WTC11 (cell line): ENCODE measurements at regions not wholly inside any gene's neighbourhood (a gene's known extent, or its start where the extent isn't known, plus 50 kb on each side); places are given as distances from the start of the nearest gene placed in this dataset.

ENCODE experiments used
- ATAC-seq: fragments of 200-7000 bp; cut with Tn5 transposase; 2 replicates; pipeline ENCODE4 v1.10.0; 2021; ENCODE audit warnings: mild to moderate bottlenecking, moderate library complexity
- CTCF ChIA-PET: fragments of 300-600 bp; sonication (Branson Sonifier 250); formaldehyde crosslinking; loops from one replicate; lab custom pipeline; 2021; ENCODE audit warnings: antibody characterized with exemption; lab: Charles Lee
- POLR2A ChIA-PET: fragments of 350-600 bp; sonication (Branson Sonifier 250); formaldehyde crosslinking; loops from one replicate; lab custom pipeline; 2021; ENCODE audit warnings: antibody characterized with exemption; lab: Charles Lee
- DNase-seq: peaks from one replicate; pipeline ENCODE4 v3.0.0; 2021; ENCODE audit warnings: low spot score
- H3K27ac Mint-ChIP-seq: 2 replicates; pipeline ENCODE4 v1.8.0; 2021; ENCODE audit warnings: mixed read lengths
- H3K27me3 Mint-ChIP-seq: 2 replicates; pipeline ENCODE4 v1.8.0; 2021; ENCODE audit warnings: low read depth, mild to moderate bottlenecking, moderate library complexity, mixed read lengths
- H3K36me3 Mint-ChIP-seq: 2 replicates; pipeline ENCODE4 v1.8.0; 2021; ENCODE audit warnings: mixed read lengths
- H3K4me1 Mint-ChIP-seq: 2 replicates; pipeline ENCODE4 v1.8.0; 2022; ENCODE audit warnings: mixed read lengths
- H3K4me3 Mint-ChIP-seq: 2 replicates; pipeline ENCODE4 v1.8.0; 2021; ENCODE audit warnings: mild to moderate bottlenecking, moderate library complexity, mixed read lengths
- H3K9me3 Mint-ChIP-seq: 2 replicates; pipeline ENCODE4 v1.8.0; 2021; ENCODE audit warnings: mixed read lengths
- CREM ChIP-seq: sonication (generic); formaldehyde crosslinking; IDR thresholded peaks from 2 replicates; pipeline ENCODE4 v1.8.1; 2022; ENCODE audit warnings: mild to moderate bottlenecking, missing genetic modification reagents, moderate library complexity
- FOXJ3 ChIP-seq: sonication (generic); formaldehyde crosslinking; IDR thresholded peaks from 2 replicates; pipeline ENCODE4 v1.9.0; 2021; ENCODE audit warnings: missing genetic modification reagents, mild to moderate bottlenecking, borderline replicate concordance
- GRHL2 ChIP-seq: fragments of 250-450 bp; sonication (Bioruptor Pico); IDR thresholded peaks from 2 replicates; pipeline ENCODE4 v1.8.0; 2022; ENCODE audit warnings: mild to moderate bottlenecking, moderate library complexity; ENCODE audit not compliant: insufficient replicate concordance, severe bottlenecking
- NFATC4 ChIP-seq: fragments of 250-450 bp; sonication (Bioruptor Pico); IDR thresholded peaks from 2 replicates; pipeline ENCODE4 v1.9.0; 2021; ENCODE audit warnings: mild to moderate bottlenecking
- SMAD4 ChIP-seq: sonication (generic); formaldehyde crosslinking; IDR thresholded peaks from 2 replicates; pipeline ENCODE4 v1.8.0; 2022; ENCODE audit warnings: mild to moderate bottlenecking, missing genetic modification reagents
- ZBTB21 ChIP-seq: sonication (generic); formaldehyde crosslinking; IDR thresholded peaks from 2 replicates; pipeline ENCODE4 v1.8.1; 2023; ENCODE audit warnings: mild to moderate bottlenecking, missing genetic modification reagents, borderline replicate concordance
- ZNF232 ChIP-seq: sonication (generic); formaldehyde crosslinking; IDR thresholded peaks from 2 replicates; pipeline ENCODE4 v1.8.0; 2022; ENCODE audit warnings: mild to moderate bottlenecking, missing genetic modification reagents
- ZNF317 ChIP-seq: sonication (generic); formaldehyde crosslinking; IDR thresholded peaks from 2 replicates; pipeline ENCODE4 v1.8.1; 2023; ENCODE audit warnings: low read depth, mild to moderate bottlenecking, moderate library complexity, missing genetic modification reagents, borderline replicate concordance
- TF ChIP-seq, protein P1 (sequence below): fragments of 250-450 bp; sonication (Bioruptor Pico); IDR thresholded peaks from 2 replicates; pipeline ENCODE4 v1.9.0; 2021; ENCODE audit warnings: moderate library complexity, mild to moderate bottlenecking, inconsistent platforms, borderline replicate concordance
- TF ChIP-seq, protein P2 (sequence below): fragments of 250-450 bp; sonication (Bioruptor Pico); IDR thresholded peaks from 2 replicates; pipeline ENCODE4 v1.8.0; 2021; ENCODE audit warnings: mild to moderate bottlenecking
- TF ChIP-seq, protein P3 (sequence below): fragments of 250-450 bp; sonication (Bioruptor Pico); IDR thresholded peaks from 2 replicates; pipeline ENCODE4 v1.9.0; 2021; ENCODE audit warnings: mild to moderate bottlenecking, borderline replicate concordance
- TF ChIP-seq, protein P4 (sequence below): sonication (generic); formaldehyde crosslinking; IDR thresholded peaks from 2 replicates; pipeline ENCODE4 v1.8.0; 2022; ENCODE audit warnings: mild to moderate bottlenecking, missing genetic modification reagents
- TF ChIP-seq, protein P5 (sequence below): sonication (generic); formaldehyde crosslinking; IDR thresholded peaks from 2 replicates; pipeline ENCODE4 v1.8.0; 2022; ENCODE audit warnings: missing genetic modification reagents
- TF ChIP-seq, protein P6 (sequence below): sonication (generic); formaldehyde crosslinking; IDR thresholded peaks from 2 replicates; pipeline ENCODE4 v1.8.1; 2023; ENCODE audit warnings: mild to moderate bottlenecking, missing genetic modification reagents

DNA sequence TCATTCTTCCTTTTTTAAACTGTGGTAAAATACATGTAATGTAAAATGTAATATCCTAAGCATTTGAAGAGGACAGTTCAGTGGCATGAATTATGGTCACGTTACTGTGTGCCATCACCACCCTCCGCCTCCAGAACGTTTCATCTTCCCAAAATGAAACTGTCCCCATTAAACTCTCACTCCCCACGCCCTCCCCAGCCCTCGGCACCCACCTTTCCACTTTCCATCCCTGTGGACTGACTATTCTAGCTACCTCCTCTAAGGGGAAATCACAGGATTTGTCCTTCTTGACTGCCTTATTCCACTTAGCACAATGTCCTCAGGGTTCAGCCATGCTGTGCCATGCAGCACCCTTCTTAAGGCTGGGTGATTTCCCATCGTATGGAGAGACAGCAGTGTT, 1509.5 kb downstream of the BRD1 start (continued):
- TF ChIP-seq, protein P1, sequence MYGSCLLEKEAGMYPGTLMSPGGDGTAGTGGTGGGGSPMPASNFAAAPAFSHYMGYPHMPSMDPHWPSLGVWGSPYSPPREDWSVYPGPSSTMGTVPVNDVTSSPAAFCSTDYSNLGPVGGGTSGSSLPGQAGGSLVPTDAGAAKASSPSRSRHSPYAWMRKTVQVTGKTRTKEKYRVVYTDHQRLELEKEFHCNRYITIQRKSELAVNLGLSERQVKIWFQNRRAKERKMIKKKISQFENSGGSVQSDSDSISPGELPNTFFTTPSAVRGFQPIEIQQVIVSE: no peak
- TF ChIP-seq ZBTB21 (CRISPR knock-in tag) (no peak), GRHL2 (CRISPR knock-in tag) (no peak), SMAD4 (CRISPR knock-in tag) (no peak)
- TF ChIP-seq, protein P2, sequence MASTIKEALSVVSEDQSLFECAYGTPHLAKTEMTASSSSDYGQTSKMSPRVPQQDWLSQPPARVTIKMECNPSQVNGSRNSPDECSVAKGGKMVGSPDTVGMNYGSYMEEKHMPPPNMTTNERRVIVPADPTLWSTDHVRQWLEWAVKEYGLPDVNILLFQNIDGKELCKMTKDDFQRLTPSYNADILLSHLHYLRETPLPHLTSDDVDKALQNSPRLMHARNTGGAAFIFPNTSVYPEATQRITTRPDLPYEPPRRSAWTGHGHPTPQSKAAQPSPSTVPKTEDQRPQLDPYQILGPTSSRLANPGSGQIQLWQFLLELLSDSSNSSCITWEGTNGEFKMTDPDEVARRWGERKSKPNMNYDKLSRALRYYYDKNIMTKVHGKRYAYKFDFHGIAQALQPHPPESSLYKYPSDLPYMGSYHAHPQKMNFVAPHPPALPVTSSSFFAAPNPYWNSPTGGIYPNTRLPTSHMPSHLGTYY (CRISPR knock-in tag): no peak
- TF ChIP-seq, protein P3, sequence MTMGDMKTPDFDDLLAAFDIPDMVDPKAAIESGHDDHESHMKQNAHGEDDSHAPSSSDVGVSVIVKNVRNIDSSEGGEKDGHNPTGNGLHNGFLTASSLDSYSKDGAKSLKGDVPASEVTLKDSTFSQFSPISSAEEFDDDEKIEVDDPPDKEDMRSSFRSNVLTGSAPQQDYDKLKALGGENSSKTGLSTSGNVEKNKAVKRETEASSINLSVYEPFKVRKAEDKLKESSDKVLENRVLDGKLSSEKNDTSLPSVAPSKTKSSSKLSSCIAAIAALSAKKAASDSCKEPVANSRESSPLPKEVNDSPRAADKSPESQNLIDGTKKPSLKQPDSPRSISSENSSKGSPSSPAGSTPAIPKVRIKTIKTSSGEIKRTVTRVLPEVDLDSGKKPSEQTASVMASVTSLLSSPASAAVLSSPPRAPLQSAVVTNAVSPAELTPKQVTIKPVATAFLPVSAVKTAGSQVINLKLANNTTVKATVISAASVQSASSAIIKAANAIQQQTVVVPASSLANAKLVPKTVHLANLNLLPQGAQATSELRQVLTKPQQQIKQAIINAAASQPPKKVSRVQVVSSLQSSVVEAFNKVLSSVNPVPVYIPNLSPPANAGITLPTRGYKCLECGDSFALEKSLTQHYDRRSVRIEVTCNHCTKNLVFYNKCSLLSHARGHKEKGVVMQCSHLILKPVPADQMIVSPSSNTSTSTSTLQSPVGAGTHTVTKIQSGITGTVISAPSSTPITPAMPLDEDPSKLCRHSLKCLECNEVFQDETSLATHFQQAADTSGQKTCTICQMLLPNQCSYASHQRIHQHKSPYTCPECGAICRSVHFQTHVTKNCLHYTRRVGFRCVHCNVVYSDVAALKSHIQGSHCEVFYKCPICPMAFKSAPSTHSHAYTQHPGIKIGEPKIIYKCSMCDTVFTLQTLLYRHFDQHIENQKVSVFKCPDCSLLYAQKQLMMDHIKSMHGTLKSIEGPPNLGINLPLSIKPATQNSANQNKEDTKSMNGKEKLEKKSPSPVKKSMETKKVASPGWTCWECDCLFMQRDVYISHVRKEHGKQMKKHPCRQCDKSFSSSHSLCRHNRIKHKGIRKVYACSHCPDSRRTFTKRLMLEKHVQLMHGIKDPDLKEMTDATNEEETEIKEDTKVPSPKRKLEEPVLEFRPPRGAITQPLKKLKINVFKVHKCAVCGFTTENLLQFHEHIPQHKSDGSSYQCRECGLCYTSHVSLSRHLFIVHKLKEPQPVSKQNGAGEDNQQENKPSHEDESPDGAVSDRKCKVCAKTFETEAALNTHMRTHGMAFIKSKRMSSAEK (CRISPR knock-in tag): no peak
- TF ChIP-seq, protein P4, sequence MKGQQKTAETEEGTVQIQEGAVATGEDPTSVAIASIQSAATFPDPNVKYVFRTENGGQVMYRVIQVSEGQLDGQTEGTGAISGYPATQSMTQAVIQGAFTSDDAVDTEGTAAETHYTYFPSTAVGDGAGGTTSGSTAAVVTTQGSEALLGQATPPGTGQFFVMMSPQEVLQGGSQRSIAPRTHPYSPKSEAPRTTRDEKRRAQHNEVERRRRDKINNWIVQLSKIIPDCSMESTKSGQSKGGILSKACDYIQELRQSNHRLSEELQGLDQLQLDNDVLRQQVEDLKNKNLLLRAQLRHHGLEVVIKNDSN (CRISPR knock-in tag): no peak

DNA sequence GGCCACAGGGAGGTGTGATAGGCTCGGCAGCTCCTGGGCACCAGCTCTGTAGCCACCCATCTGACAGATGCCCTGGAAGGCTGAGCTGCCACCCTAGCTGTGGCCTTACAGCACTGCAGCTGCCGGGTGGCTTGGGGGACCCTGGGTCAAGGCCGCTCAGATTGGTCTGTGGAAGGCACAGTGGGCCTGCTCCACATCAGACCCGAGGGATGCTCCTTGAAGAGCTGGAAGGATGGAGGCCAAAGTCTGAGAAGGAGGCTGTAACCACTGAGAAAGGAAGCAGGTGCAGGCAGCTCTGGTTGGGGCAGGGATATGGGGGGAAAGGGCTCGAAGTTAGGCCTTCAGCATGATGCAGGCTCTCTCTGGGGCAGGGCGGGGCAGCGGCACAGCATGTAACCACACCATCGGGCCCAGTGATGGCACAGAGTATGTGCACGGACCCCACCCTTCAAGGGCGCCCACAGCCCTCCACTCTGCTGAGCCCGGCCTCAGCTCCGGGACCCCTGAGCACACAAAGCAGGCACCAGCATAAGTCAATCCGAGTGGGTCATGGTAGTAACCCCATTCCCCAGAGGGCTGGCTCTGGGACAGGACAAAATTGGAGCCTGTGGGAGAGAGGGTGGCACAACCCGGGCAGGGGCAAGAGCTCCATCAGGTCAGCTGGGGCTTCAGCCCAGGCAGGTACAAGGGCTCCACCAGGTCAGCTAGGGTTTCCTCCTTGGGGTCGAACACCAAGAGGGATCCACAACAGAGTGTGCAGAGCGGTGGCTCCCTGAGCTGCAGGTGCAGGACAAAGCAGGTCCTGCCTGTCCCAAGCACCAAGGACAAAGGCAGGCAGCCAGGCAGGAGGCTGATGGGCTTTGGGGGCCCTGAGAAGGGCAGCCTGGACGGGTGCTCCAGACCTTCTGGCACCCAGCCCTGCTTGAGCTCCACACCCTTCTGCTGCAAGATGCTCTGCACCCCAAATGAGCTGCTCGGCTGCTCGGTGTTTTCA, 1511.1 kb downstream of the BRD1 start:
- CTCF ChIA-PET: interaction anchor here (1.0 kb wide), 1 partner anchor 58 kb away, joined by 5 read pairs; no protein-coding TSS in a partner anchor
- Mint-ChIP-seq H3K27me3 (no peaks in the 10 kb centered on the region; the same call in 1 of the 2 replicates), H3K4me3 (no peak overlapping the region), H3K9me3 (peaks cover 19% of the 10 kb centered on the region), H3K36me3 (peaks cover 6% of the 10 kb centered on the region), H3K27ac (no peak overlapping the region), H3K4me1 (peaks cover 32% of the 10 kb centered on the region)
- DNase-seq: no peak
- ATAC-seq: no peak
- POLR2A ChIA-PET: no interaction called here
- TF ChIP-seq, protein P2 (CRISPR knock-in tag): no peak
- TF ChIP-seq FOXJ3 (CRISPR knock-in tag) (no peak), ZNF232 (CRISPR knock-in tag) (no peak)

DNA sequence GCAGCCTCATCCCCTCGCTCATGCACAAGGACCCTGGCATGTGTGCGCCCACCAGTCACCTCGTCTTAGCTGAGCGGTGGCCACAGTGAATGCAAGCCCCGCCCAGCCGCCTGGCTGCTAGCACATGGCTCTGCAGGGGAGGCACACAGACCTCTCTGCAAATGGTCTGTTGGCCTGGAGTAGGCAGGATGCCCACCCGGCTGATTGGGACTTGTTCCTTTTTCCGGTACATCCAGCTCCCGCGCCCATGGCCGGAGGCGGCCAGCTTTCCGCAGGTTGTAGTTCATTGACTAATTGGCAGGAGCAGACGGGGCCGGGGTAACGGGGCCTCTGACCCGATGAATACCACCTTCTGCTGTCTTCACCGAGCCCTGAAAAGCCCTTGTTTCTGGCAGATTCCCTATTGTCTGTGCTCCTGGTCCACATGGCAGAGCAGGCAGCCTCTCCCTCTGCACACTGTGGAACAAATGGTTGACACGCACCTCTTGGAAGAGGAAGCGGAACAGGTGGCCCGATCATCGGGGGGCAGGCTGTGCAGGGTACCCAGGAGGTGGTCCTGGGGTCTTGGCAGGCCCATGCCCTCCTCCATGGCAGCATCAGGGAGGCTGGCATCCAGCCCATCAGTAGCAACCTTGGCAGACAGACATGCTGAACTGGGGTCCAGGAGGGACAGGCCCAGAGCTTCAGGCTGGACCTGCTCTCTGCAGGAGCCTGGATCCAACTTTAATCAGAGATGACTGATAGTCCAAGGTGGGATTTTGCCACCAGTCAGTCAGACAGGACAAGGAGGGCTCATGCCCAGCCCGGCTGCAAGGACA, 1512.0 kb downstream of the BRD1 start:
- Mint-ChIP-seq H3K27me3 (peaks cover 2% of the 10 kb centered on the region; the same call in 1 of the 2 replicates), H3K36me3 (peaks cover 9% of the 10 kb centered on the region), H3K27ac (no peak overlapping the region), H3K9me3 (peaks cover 20% of the 10 kb centered on the region), H3K4me3 (no peak overlapping the region), H3K4me1 (peaks cover 26% of the 10 kb centered on the region)
- ATAC-seq (no peak), DNase-seq (no peak)
- ChIA-PET CTCF (interaction anchor here (0.6 kb wide), 1 partner anchor 515 kb away, joined by 3 read pairs; no protein-coding TSS in a partner anchor), POLR2A (no interaction called here)
- TF ChIP-seq NFATC4 (CRISPR knock-in tag) (no peak), CREM (CRISPR knock-in tag) (no peak), ZNF317 (CRISPR knock-in tag) (no peak)
- TF ChIP-seq, protein P5, sequence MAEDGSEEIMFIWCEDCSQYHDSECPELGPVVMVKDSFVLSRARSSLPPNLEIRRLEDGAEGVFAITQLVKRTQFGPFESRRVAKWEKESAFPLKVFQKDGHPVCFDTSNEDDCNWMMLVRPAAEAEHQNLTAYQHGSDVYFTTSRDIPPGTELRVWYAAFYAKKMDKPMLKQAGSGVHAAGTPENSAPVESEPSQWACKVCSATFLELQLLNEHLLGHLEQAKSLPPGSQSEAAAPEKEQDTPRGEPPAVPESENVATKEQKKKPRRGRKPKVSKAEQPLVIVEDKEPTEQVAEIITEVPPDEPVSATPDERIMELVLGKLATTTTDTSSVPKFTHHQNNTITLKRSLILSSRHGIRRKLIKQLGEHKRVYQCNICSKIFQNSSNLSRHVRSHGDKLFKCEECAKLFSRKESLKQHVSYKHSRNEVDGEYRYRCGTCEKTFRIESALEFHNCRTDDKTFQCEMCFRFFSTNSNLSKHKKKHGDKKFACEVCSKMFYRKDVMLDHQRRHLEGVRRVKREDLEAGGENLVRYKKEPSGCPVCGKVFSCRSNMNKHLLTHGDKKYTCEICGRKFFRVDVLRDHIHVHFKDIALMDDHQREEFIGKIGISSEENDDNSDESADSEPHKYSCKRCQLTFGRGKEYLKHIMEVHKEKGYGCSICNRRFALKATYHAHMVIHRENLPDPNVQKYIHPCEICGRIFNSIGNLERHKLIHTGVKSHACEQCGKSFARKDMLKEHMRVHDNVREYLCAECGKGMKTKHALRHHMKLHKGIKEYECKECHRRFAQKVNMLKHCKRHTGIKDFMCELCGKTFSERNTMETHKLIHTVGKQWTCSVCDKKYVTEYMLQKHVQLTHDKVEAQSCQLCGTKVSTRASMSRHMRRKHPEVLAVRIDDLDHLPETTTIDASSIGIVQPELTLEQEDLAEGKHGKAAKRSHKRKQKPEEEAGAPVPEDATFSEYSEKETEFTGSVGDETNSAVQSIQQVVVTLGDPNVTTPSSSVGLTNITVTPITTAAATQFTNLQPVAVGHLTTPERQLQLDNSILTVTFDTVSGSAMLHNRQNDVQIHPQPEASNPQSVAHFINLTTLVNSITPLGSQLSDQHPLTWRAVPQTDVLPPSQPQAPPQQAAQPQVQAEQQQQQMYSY (CRISPR knock-in tag): no peak
- TF ChIP-seq, protein P6, sequence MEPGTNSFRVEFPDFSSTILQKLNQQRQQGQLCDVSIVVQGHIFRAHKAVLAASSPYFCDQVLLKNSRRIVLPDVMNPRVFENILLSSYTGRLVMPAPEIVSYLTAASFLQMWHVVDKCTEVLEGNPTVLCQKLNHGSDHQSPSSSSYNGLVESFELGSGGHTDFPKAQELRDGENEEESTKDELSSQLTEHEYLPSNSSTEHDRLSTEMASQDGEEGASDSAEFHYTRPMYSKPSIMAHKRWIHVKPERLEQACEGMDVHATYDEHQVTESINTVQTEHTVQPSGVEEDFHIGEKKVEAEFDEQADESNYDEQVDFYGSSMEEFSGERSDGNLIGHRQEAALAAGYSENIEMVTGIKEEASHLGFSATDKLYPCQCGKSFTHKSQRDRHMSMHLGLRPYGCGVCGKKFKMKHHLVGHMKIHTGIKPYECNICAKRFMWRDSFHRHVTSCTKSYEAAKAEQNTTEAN (CRISPR knock-in tag): no peak
